HG03439 (cell line): ENCODE measurements at regions not wholly inside any gene's neighbourhood (a gene's known extent, or its start where the extent isn't known, plus 50 kb on each side); places are given as distances from the start of the nearest gene placed in this dataset.
"Not testable (repeated sequence)": the region's sequence is repeated elsewhere in the genome, so short reads cannot be mapped to it uniquely, and the experiment has no call there.

Experiments used
- ATAC-seq: cut with Tn5 transposase; IDR thresholded peaks from one replicate; pipeline ENCODE4 v1.9.1; 2021; ENCODE audit warnings: mild to moderate bottlenecking, moderate library complexity; ENCODE audit not compliant: unreplicated experiment

- ATAC-seq, result no peak
These were observed 648.4 kb upstream of the HTR2C start for GRCh38 chrX:113935518-113935917.

- ATAC-seq, result no peak
These were observed 650.0 kb upstream of the HTR2C start for GRCh38 chrX:113933931-113934330.

- ATAC-seq, result no peak
These were observed 654.9 kb upstream of the HTR2C start for GRCh38 chrX:113929004-113929403.

GRCh38 chrX:113920661-113921060, 663.2 kb upstream of the HTR2C start:
- ATAC-seq, result no peak

GRCh38 chrX:113919387-113919786, 664.5 kb upstream of the HTR2C start:
- ATAC-seq, result no peak

GRCh38 chrX:113906168-113906567, 677.7 kb upstream of the HTR2C start:
- no peak for ATAC-seq

GRCh38 chrX:113892891-113893290, 691.0 kb upstream of the HTR2C start:
- no peak for ATAC-seq

- ATAC-seq, result no peak
These were observed 691.5 kb upstream of the HTR2C start for GRCh38 chrX:113892401-113892800.

GRCh38 chrX:113873056-113873455, 710.8 kb upstream of the HTR2C start:
- no peak for ATAC-seq

- no peak for ATAC-seq
These were observed 715.2 kb upstream of the HTR2C start for GRCh38 chrX:113868711-113869110.

GRCh38 chrX:113868177-113868576, 715.7 kb upstream of the HTR2C start:
- no peak for ATAC-seq

- no peak for ATAC-seq
These were observed 734.5 kb upstream of the HTR2C start for GRCh38 chrX:113849408-113849807.

- ATAC-seq, result no peak
These were observed 750.5 kb upstream of the HTR2C start for GRCh38 chrX:113833096-113834055.

- ATAC-seq, result no peak
These were observed 755.4 kb upstream of the HTR2C start for GRCh38 chrX:113828470-113828869.

GRCh38 chrX:113818346-113818745, 765.5 kb upstream of the HTR2C start:
- no peak for ATAC-seq

- no peak for ATAC-seq
These were observed 779.1 kb upstream of the HTR2C start for GRCh38 chrX:113804819-113805218.

GRCh38 chrX:113804291-113804690, 779.6 kb upstream of the HTR2C start:
- ATAC-seq, result no peak

- ATAC-seq, result no peak
These were observed 781.0 kb upstream of the HTR2C start for GRCh38 chrX:113802837-113803236.

- ATAC-seq, result no peak
These were observed 782.9 kb upstream of the HTR2C start for GRCh38 chrX:113800955-113801354.

- ATAC-seq, result no peak
These were observed 790.3 kb upstream of the HTR2C start for GRCh38 chrX:113793563-113793962.

GRCh38 chrX:113790987-113791386, 792.9 kb upstream of the HTR2C start:
- no peak for ATAC-seq

GRCh38 chrX:113784754-113785153, 799.1 kb upstream of the HTR2C start:
- ATAC-seq, result not testable (repeated sequence)

- ATAC-seq, result no peak
These were observed 813.1 kb upstream of the HTR2C start for GRCh38 chrX:113770806-113771205.
